GM19468 (cell line): ENCODE measurements at regions not wholly inside any gene's neighbourhood (a gene's known extent, or its start where the extent isn't known, plus 50 kb on each side); places are given as distances from the start of the nearest gene placed in this dataset.

Source experiments
- ATAC-seq: cut with Tn5 transposase; IDR thresholded peaks from one replicate; pipeline ENCODE4 v1.9.1; 2021; ENCODE audit warnings: mild to moderate bottlenecking, moderate library complexity, moderate number of reproducible peaks; ENCODE audit not compliant: unreplicated experiment; ENCODE audit errors: extremely low read depth

GRCh38 chr13:100941377-100942368, 267.1 kb upstream of the TMTC4 start:
- ATAC-seq: no peak

GRCh38 chr13:100940658-100941057, 266.1 kb upstream of the TMTC4 start:
- ATAC-seq: no peak

- ATAC-seq: no peak
These were observed 259.2 kb upstream of the TMTC4 start for GRCh38 chr13:100933841-100934240.

- no peak for ATAC-seq
These were observed 248.0 kb upstream of the TMTC4 start for GRCh38 chr13:100922599-100922998.

- ATAC-seq: no peak
These were observed 246.5 kb upstream of the TMTC4 start for GRCh38 chr13:100921139-100921538.

GRCh38 chr13:100917011-100917410, 242.4 kb upstream of the TMTC4 start:
- no peak for ATAC-seq

GRCh38 chr13:100913143-100913542, 238.5 kb upstream of the TMTC4 start:
- no peak for ATAC-seq

GRCh38 chr13:100904293-100904976, 229.8 kb upstream of the TMTC4 start:
- ATAC-seq: no peak

- no peak for ATAC-seq
These were observed 225.2 kb upstream of the TMTC4 start for GRCh38 chr13:100899720-100900316.

GRCh38 chr13:100898431-100898830, 223.8 kb upstream of the TMTC4 start:
- no peak for ATAC-seq

GRCh38 chr13:100895651-100896050, 221.1 kb upstream of the TMTC4 start:
- ATAC-seq: no peak

GRCh38 chr13:100892981-100893380, 218.4 kb upstream of the TMTC4 start:
- ATAC-seq: no peak

- no peak for ATAC-seq
These were observed 216.1 kb upstream of the TMTC4 start for GRCh38 chr13:100890645-100891044.

GRCh38 chr13:100887729-100888151, 213.1 kb upstream of the TMTC4 start:
- no peak for ATAC-seq

- ATAC-seq: no peak
These were observed 208.9 kb upstream of the TMTC4 start for GRCh38 chr13:100883453-100883852.

- ATAC-seq: no peak
These were observed 206.8 kb upstream of the TMTC4 start for GRCh38 chr13:100881291-100881864.

GRCh38 chr13:100880166-100880565, 205.6 kb upstream of the TMTC4 start:
- ATAC-seq: no peak

GRCh38 chr13:100879255-100879654, 204.7 kb upstream of the TMTC4 start:
- no peak for ATAC-seq

GRCh38 chr13:100876044-100876403, 201.4 kb upstream of the TMTC4 start:
- no peak for ATAC-seq

- ATAC-seq: no peak
These were observed 200.9 kb upstream of the TMTC4 start for GRCh38 chr13:100875392-100876043.
